ENCODE measurements at regions not wholly inside any gene's neighbourhood (a gene's known extent, or its start where the extent isn't known, plus 50 kb on each side); places are given as distances from the start of the nearest gene placed in this dataset.

- no peaks in the 10 kb centered on the region for H3K36me3 ChIP-seq
- WGBS: 64% methylated on average over 5 of the region's 5 CpGs
These were observed 122.6 kb upstream of the KLF4 start for GRCh38 chr9:107612136-107612535.

GRCh38 chr9:107609547-107609946, 120.0 kb upstream of the KLF4 start:
- intact Hi-C loops (cut with DNase I): no loop called here
- no peak overlapping the region for H3K27ac ChIP-seq (replicated peaks in 1 of 4)
- no peak for TF ChIP-seq CTCF (IDR thresholded peaks at IDR 0.05)
- TF ChIP-seq POLR2AphosphoS5 (IDR thresholded peaks at IDR 0.05): no peak
- no peak for TF ChIP-seq POLR2A (IDR thresholded peaks at IDR 0.05; ENCODE audit: low read depth)
- no peak for TF ChIP-seq EP300 (IDR thresholded peaks at IDR 0.05)
- 77% methylated on average over 2 of the region's 2 CpGs for WGBS
- no peak for DNase-seq (ENCODE audit: extremely low spot score)
- peaks cover 0 to 6% (median 0%) of the 10 kb centered on the region in 4 donors for H3K4me1 ChIP-seq
- H3K27me3 ChIP-seq: no peaks in the 10 kb centered on the region
- H3K9me3 ChIP-seq: no peaks in the 10 kb centered on the region
- no peak overlapping the region for H3K4me3 ChIP-seq
- H3K36me3 ChIP-seq: no peaks in the 10 kb centered on the region

More at GRCh38 chr9:107612136-107612535, 122.6 kb upstream of the KLF4 start:
- H3K9me3 ChIP-seq: no peaks in the 10 kb centered on the region
- no peaks in the 10 kb centered on the region for H3K27me3 ChIP-seq
- H3K4me1 ChIP-seq: peaks cover 0 to 6% (median 0%) of the 10 kb centered on the region in 4 donors
- no peak overlapping the region for H3K4me3 ChIP-seq
- intact Hi-C loops (cut with DNase I): no loop called here
- no peak overlapping the region for H3K27ac ChIP-seq (replicated peaks in 1 of 4)
- DNase-seq (ENCODE audit: extremely low spot score): peak; percentile 94
- TF ChIP-seq POLR2A (IDR thresholded peaks at IDR 0.05; ENCODE audit: low read depth): no peak
- TF ChIP-seq CTCF (IDR thresholded peaks at IDR 0.05): no peak
- TF ChIP-seq POLR2AphosphoS5 (IDR thresholded peaks at IDR 0.05): peak; percentile 37 to 42
- no peak for TF ChIP-seq EP300 (IDR thresholded peaks at IDR 0.05)

GRCh38 chr9:107606149-107606790, 116.7 kb upstream of the KLF4 start:
- Histone ChIP-seq H3K9me3 (no peaks in the 10 kb centered on the region), H3K27me3 (no peaks in the 10 kb centered on the region), H3K27ac (replicated peaks in 1 of 4) (no peak overlapping the region), H3K4me3 (no peak overlapping the region), H3K4me1 (no peaks in the 10 kb centered on the region), H3K36me3 (no peaks in the 10 kb centered on the region)
- WGBS: 92% methylated on average over 8 of the region's 8 CpGs
- intact Hi-C loops (cut with DNase I): no loop called here
- no peak for DNase-seq (ENCODE audit: extremely low spot score)
- TF ChIP-seq POLR2AphosphoS5 (IDR thresholded peaks at IDR 0.05) (no peak), EP300 (IDR thresholded peaks at IDR 0.05) (no peak), POLR2A (IDR thresholded peaks at IDR 0.05; ENCODE audit: low read depth) (no peak), CTCF (IDR thresholded peaks at IDR 0.05) (no peak)

- no peak overlapping the region for H3K4me3 ChIP-seq
- H3K9me3 ChIP-seq: no peaks in the 10 kb centered on the region
- H3K27me3 ChIP-seq: no peaks in the 10 kb centered on the region
- no peaks in the 10 kb centered on the region for H3K36me3 ChIP-seq
- TF ChIP-seq CTCF (IDR thresholded peaks at IDR 0.05) (no peak), EP300 (IDR thresholded peaks at IDR 0.05) (no peak), POLR2AphosphoS5 (IDR thresholded peaks at IDR 0.05) (no peak), POLR2A (IDR thresholded peaks at IDR 0.05; ENCODE audit: low read depth) (no peak)
- H3K4me1 ChIP-seq: peaks cover 0 to 9% (median 2%) of the 10 kb centered on the region in 4 donors
- no peak overlapping the region for H3K27ac ChIP-seq (replicated peaks in 1 of 4)
- 88% methylated on average over 4 of the region's 4 CpGs for WGBS
- intact Hi-C loops (cut with DNase I): no loop called here
- DNase-seq (ENCODE audit: extremely low spot score): no peak
These were observed 115.5 kb upstream of the KLF4 start for GRCh38 chr9:107605041-107605440.

GRCh38 chr9:107603281-107603680, 113.7 kb upstream of the KLF4 start:
- TF ChIP-seq POLR2AphosphoS5 (IDR thresholded peaks at IDR 0.05) (no peak), CTCF (IDR thresholded peaks at IDR 0.05) (no peak), EP300 (IDR thresholded peaks at IDR 0.05) (no peak), POLR2A (IDR thresholded peaks at IDR 0.05; ENCODE audit: low read depth) (no peak)
- Histone ChIP-seq H3K27ac (replicated peaks in 1 of 4) (no peak overlapping the region), H3K9me3 (no peaks in the 10 kb centered on the region), H3K4me3 (no peak overlapping the region), H3K36me3 (no peaks in the 10 kb centered on the region), H3K4me1 (peaks cover 0 to 9% (median 9%) of the 10 kb centered on the region in 4 donors), H3K27me3 (no peaks in the 10 kb centered on the region)
- DNase-seq (ENCODE audit: extremely low spot score): no peak
- WGBS: 84% methylated on average over 4 of the region's 4 CpGs
- intact Hi-C loops (cut with DNase I): no loop called here
